ENCODE measurements at regions not wholly inside any gene's neighbourhood (a gene's known extent, or its start where the extent isn't known, plus 50 kb on each side); places are given as distances from the start of the nearest gene placed in this dataset.
"Not testable (repeated sequence)": the region's sequence is repeated elsewhere in the genome, so short reads cannot be mapped to it uniquely, and the experiment has no call there.

GRCh38 chr1:189628857-189629256, 848.8 kb downstream of the BRINP3 start:
- DNase-seq (ENCODE audit: extremely low read depth, low read depth) = no peak
- TF ChIP-seq, protein P1, sequence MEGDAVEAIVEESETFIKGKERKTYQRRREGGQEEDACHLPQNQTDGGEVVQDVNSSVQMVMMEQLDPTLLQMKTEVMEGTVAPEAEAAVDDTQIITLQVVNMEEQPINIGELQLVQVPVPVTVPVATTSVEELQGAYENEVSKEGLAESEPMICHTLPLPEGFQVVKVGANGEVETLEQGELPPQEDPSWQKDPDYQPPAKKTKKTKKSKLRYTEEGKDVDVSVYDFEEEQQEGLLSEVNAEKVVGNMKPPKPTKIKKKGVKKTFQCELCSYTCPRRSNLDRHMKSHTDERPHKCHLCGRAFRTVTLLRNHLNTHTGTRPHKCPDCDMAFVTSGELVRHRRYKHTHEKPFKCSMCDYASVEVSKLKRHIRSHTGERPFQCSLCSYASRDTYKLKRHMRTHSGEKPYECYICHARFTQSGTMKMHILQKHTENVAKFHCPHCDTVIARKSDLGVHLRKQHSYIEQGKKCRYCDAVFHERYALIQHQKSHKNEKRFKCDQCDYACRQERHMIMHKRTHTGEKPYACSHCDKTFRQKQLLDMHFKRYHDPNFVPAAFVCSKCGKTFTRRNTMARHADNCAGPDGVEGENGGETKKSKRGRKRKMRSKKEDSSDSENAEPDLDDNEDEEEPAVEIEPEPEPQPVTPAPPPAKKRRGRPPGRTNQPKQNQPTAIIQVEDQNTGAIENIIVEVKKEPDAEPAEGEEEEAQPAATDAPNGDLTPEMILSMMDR (IDR thresholded peaks at IDR 0.05; ENCODE audit: low read depth, low read length) = no peak

GRCh38 chr1:189633658-189634057, 844.0 kb downstream of the BRINP3 start:
- TF ChIP-seq, protein P1 (IDR thresholded peaks at IDR 0.05; ENCODE audit: low read depth, low read length) = no peak
- DNase-seq (ENCODE audit: extremely low read depth, low read depth) = no peak

- TF ChIP-seq, protein P1 (IDR thresholded peaks at IDR 0.05; ENCODE audit: low read depth, low read length) = no peak
- DNase-seq (ENCODE audit: extremely low read depth, low read depth) = no peak
Observed at GRCh38 chr1:189637041-189637440, 840.6 kb downstream of the BRINP3 start.

GRCh38 chr1:189644156-189644555, 833.5 kb downstream of the BRINP3 start:
- DNase-seq (ENCODE audit: extremely low read depth, low read depth) = not testable (repeated sequence)

DNA sequence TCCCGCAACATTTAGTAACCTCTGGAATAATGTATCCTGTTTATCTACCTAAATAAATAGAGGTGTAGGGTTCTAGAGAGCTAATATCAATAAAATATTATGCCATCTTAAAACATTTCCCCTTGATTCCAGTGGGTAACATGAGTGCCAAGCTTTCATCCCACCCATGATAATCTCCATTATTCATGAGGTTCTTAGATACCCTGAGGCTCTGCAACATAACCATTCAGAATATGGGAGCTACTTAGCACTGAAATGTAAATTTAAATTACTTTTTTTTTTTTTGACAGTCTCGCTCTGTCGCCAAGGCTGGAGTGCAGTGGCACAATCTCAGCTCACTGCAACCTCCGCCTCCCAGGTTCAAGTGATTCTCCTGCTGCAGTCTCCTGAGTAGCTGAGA, 832.7 kb downstream of the BRINP3 start:
- TF ChIP-seq, protein P1 (IDR thresholded peaks at IDR 0.05; ENCODE audit: low read depth, low read length) = no peak

GRCh38 chr1:189646066-189646465, 831.6 kb downstream of the BRINP3 start:
- DNase-seq (ENCODE audit: extremely low read depth, low read depth) = no peak
- TF ChIP-seq, protein P1 (IDR thresholded peaks at IDR 0.05; ENCODE audit: low read depth, low read length) = no peak

More for the DNA sequence above, 832.7 kb downstream of the BRINP3 start:
- DNase-seq (ENCODE audit: extremely low read depth, low read depth) = no peak

- TF ChIP-seq, protein P1 (IDR thresholded peaks at IDR 0.05; ENCODE audit: low read depth, low read length) = no peak
- DNase-seq (ENCODE audit: extremely low read depth, low read depth) = no peak
Observed at GRCh38 chr1:189654906-189655305, 822.8 kb downstream of the BRINP3 start.
